Right atrium auricular region (tissue), 2 donors: ENCODE measurements at regions not wholly inside any gene's neighbourhood (a gene's known extent, or its start where the extent isn't known, plus 50 kb on each side); places are given as distances from the start of the nearest gene placed in this dataset.
A peak's percentile ranks its signal among the peaks of the same experiment; 100 is the strongest.

Experiments
- DNase-seq: peaks from one replicate; pipeline ENCODE4 v3.0.0-alpha.2; 2019; ENCODE audit warnings: low spot score
- H3K27ac ChIP-seq, 2 donors: fragments of 200-600 bp; sonication (generic); 1 replicate in 1 of 2; 2 replicates in 1 of 2; pipeline ENCODE4 v1.5.1; 2016 to 2019
- H3K27me3 ChIP-seq, 2 donors: fragments of 200-600 bp; sonication (generic); one replicate each; pipeline versions ENCODE4 v1.5.1 to v1.6.0; 2017 to 2019
- H3K36me3 ChIP-seq: fragments of 200-600 bp; sonication (generic); one replicate; pipeline ENCODE4 v1.5.1; 2016
- H3K4me1 ChIP-seq, 2 donors: fragments of 200-600 bp; sonication (generic); one replicate each; pipeline versions ENCODE4 v1.5.1 to v1.6.0; 2017 to 2019
- H3K4me3 ChIP-seq, 2 donors: fragments of 200-600 bp; sonication (generic); 1 replicate in 1 of 2; 2 replicates in 1 of 2; pipeline ENCODE4 v1.5.1; 2017 to 2019; ENCODE audit warnings: mild to moderate bottlenecking in 1 of 2, moderate library complexity in 1 of 2
- H3K9me3 ChIP-seq, 2 donors: fragments of 200-600 bp; sonication (generic); one replicate each; pipeline ENCODE4 v1.5.1; 2019
- CTCF ChIP-seq, 2 donors: fragments of 200-600 bp; sonication (generic); IDR thresholded peaks; one replicate each; pipeline ENCODE4 v1.5.1; 2019; ENCODE audit warnings: antibody characterized with exemption in 2 of 2

GRCh38 chr20:48017509-48017908 is 232.2 kb upstream of the SULF2 start:
- H3K27ac ChIP-seq: no peak overlapping the region
- no peaks in the 10 kb centered on the region for H3K4me1 ChIP-seq
- no peak for TF ChIP-seq CTCF (IDR thresholded peaks at IDR 0.05)
- no peaks in the 10 kb centered on the region for H3K36me3 ChIP-seq
- no peak for DNase-seq
- H3K27me3 ChIP-seq: no peaks in the 10 kb centered on the region
- no peak overlapping the region for H3K4me3 ChIP-seq
- peaks cover under 1 to 8% of the 10 kb centered on the region in 2 donors for H3K9me3 ChIP-seq

GRCh38 chr20:48015943-48016723 is 230.9 kb upstream of the SULF2 start:
- no peak overlapping the region for H3K4me3 ChIP-seq
- no peak for DNase-seq
- no peaks in the 10 kb centered on the region for H3K36me3 ChIP-seq
- H3K4me1 ChIP-seq: no peaks in the 10 kb centered on the region
- no peak for TF ChIP-seq CTCF (IDR thresholded peaks at IDR 0.05)
- H3K27me3 ChIP-seq: no peaks in the 10 kb centered on the region
- H3K27ac ChIP-seq: no peak overlapping the region
- H3K9me3 ChIP-seq: peaks cover 5 to 13% of the 10 kb centered on the region in 2 donors

GRCh38 chr20:48015141-48015910 is 230.0 kb upstream of the SULF2 start:
- Histone ChIP-seq H3K4me3 (no peak overlapping the region), H3K9me3 (peaks cover 5 to 13% of the 10 kb centered on the region in 2 donors), H3K27ac (no peak overlapping the region), H3K4me1 (no peaks in the 10 kb centered on the region), H3K27me3 (no peaks in the 10 kb centered on the region), H3K36me3 (no peaks in the 10 kb centered on the region)
- DNase-seq: no peak
- no peak for TF ChIP-seq CTCF (IDR thresholded peaks at IDR 0.05)

- no peak for DNase-seq
- H3K4me3 ChIP-seq: no peak overlapping the region
- peaks cover 5 to 13% of the 10 kb centered on the region in 2 donors for H3K9me3 ChIP-seq
- H3K4me1 ChIP-seq: no peaks in the 10 kb centered on the region
- H3K36me3 ChIP-seq: no peaks in the 10 kb centered on the region
- TF ChIP-seq CTCF (IDR thresholded peaks at IDR 0.05): no peak
- no peak overlapping the region for H3K27ac ChIP-seq
- H3K27me3 ChIP-seq: no peaks in the 10 kb centered on the region
These were observed 227.2 kb upstream of the SULF2 start for GRCh38 chr20:48012401-48012974.

- H3K27ac ChIP-seq: no peak overlapping the region
- TF ChIP-seq CTCF (IDR thresholded peaks at IDR 0.05): no peak
- peak; percentile 13 for DNase-seq
- peaks cover 5 to 13% of the 10 kb centered on the region in 2 donors for H3K9me3 ChIP-seq
- H3K4me1 ChIP-seq: no peaks in the 10 kb centered on the region
- H3K4me3 ChIP-seq: no peak overlapping the region
- no peaks in the 10 kb centered on the region for H3K27me3 ChIP-seq
- H3K36me3 ChIP-seq: no peaks in the 10 kb centered on the region
These were observed 225.7 kb upstream of the SULF2 start for GRCh38 chr20:48011025-48011424.
